ENCODE measurements at regions not wholly inside any gene's neighbourhood (a gene's known extent, or its start where the extent isn't known, plus 50 kb on each side); places are given as distances from the start of the nearest gene placed in this dataset.
"Not testable (repeated sequence)": the region's sequence is repeated elsewhere in the genome, so short reads cannot be mapped to it uniquely, and the experiment has no call there.

GRCh38 chr20:6295127-6295866 lies 172.5 kb upstream of the FERMT1 start:
- DNase-seq, result no peak

- DNase-seq, result no peak
These were observed 164.6 kb upstream of the FERMT1 start for GRCh38 chr20:6287471-6287870.

- DNase-seq, result no peak
These were observed 159.8 kb upstream of the FERMT1 start for GRCh38 chr20:6282642-6283041.

GRCh38 chr20:6277661-6278240 lies 154.9 kb upstream of the FERMT1 start:
- no peak for DNase-seq

GRCh38 chr20:6270404-6270803 lies 147.6 kb upstream of the FERMT1 start:
- DNase-seq, result not testable (repeated sequence)

GRCh38 chr20:6269168-6269873 lies 146.5 kb upstream of the FERMT1 start:
- no peak for DNase-seq

- DNase-seq, result no peak
These were observed 142.5 kb upstream of the FERMT1 start for GRCh38 chr20:6265204-6265904.

- DNase-seq, result no peak
These were observed 130.6 kb upstream of the FERMT1 start for GRCh38 chr20:6253396-6253795.

- no peak for DNase-seq
These were observed 122.6 kb upstream of the FERMT1 start for GRCh38 chr20:6245436-6245835.

- DNase-seq, result no peak
These were observed 118.8 kb upstream of the FERMT1 start for GRCh38 chr20:6241591-6241990.

- no peak for DNase-seq
These were observed 117.2 kb upstream of the FERMT1 start for GRCh38 chr20:6240059-6240458.

- DNase-seq, result no peak
These were observed 115.6 kb upstream of the FERMT1 start for GRCh38 chr20:6238421-6238820.

- DNase-seq, result no peak
These were observed 112.7 kb upstream of the FERMT1 start for GRCh38 chr20:6235510-6235909.

- DNase-seq, result no peak
These were observed 109.6 kb upstream of the FERMT1 start for GRCh38 chr20:6232436-6232835.

- DNase-seq, result no peak
These were observed 108.7 kb upstream of the FERMT1 start for GRCh38 chr20:6231556-6231955.

- no peak for DNase-seq
These were observed 105.5 kb upstream of the FERMT1 start for GRCh38 chr20:6228302-6228843.

GRCh38 chr20:6213311-6213710 lies 90.5 kb upstream of the FERMT1 start:
- no peak for DNase-seq

GRCh38 chr20:6212903-6213302 lies 90.1 kb upstream of the FERMT1 start:
- no peak for DNase-seq

GRCh38 chr20:6209093-6209492 lies 86.3 kb upstream of the FERMT1 start:
- DNase-seq, result no peak

- DNase-seq, result no peak
These were observed 77.3 kb upstream of the FERMT1 start for GRCh38 chr20:6200092-6200491.

GRCh38 chr20:6185268-6185667 lies 62.4 kb upstream of the FERMT1 start:
- no peak for DNase-seq

- no peak for DNase-seq
These were observed 61.3 kb upstream of the FERMT1 start for GRCh38 chr20:6184086-6184485.

GRCh38 chr20:6180531-6180930 lies 57.7 kb upstream of the FERMT1 start:
- no peak for DNase-seq

Data from activated CD4-positive, alpha-beta T cell treated with anti-CD3 and anti-CD28 coated beads, Interleukin-2, Interleukin-6, amounts not matched to agents 100 ng/mL and 50 ng/mL, durations not matched to agents 16 hours and 8 hours (primary cell).